H1 (cell line): ENCODE measurements at regions not wholly inside any gene's neighbourhood (a gene's known extent, or its start where the extent isn't known, plus 50 kb on each side); places are given as distances from the start of the nearest gene placed in this dataset.

Experiments
- CTCF ChIA-PET: fragments of 300-600 bp; sonication (Branson Sonifier 250); formaldehyde crosslinking; loops from one replicate; lab custom pipeline; 2021; ENCODE audit not compliant: partially characterized antibody; lab: Charles Lee
- POLR2A ChIA-PET: fragments of 300-600 bp; sonication (Branson Sonifier 250); formaldehyde crosslinking; loops from one replicate; lab custom pipeline; 2021; ENCODE audit warnings: inconsistent platforms; ENCODE audit not compliant: partially characterized antibody; lab: Charles Lee
- DNase-seq, 2 experiments: peaks; one replicate each; pipeline versions ENCODE4 v3.0.0 to v3.0.0-alpha.2; 2010 to 2022; ENCODE audit warnings: low spot score in 2 of 2, low read depth in 1 of 2, mixed read lengths in 1 of 2
- FAIRE-seq: peaks from 2 replicates; lab custom pipeline; 2011; peaks lifted over from hg19 to GRCh38; lab: Jason Lieb, UNC
- H2AFZ ChIP-seq: 2 replicates; pipeline ENCODE4 v1.8.1; 2012; ENCODE audit warnings: low read length, inconsistent platforms
- H2AK5ac ChIP-seq: 2 replicates; pipeline ENCODE4 v1.6.1; 2013; ENCODE audit warnings: low read depth, low read length
- H2BK120ac ChIP-seq: replicated peaks from 2 replicates; pipeline ENCODE3; 2013; ENCODE audit warnings: low read depth, low read length, inconsistent platforms
- H2BK12ac ChIP-seq: 2 replicates; pipeline ENCODE4 v1.6.1; 2013; ENCODE audit warnings: low read depth, low read length
- H2BK15ac ChIP-seq: 2 replicates; pipeline ENCODE4 v1.6.1; 2013; ENCODE audit warnings: low read length
- H2BK20ac ChIP-seq: 2 replicates; pipeline ENCODE4 v1.6.1; 2013; ENCODE audit warnings: low read length
- H2BK5ac ChIP-seq: 2 replicates; pipeline ENCODE4 v1.6.1; 2013; ENCODE audit warnings: low read depth, low read length
- H3K14ac ChIP-seq: 2 replicates; pipeline ENCODE4 v1.6.1; 2013; ENCODE audit warnings: inconsistent platforms; ENCODE audit not compliant: insufficient read length
- H3K18ac ChIP-seq: 2 replicates; pipeline ENCODE4 v1.6.1; 2013; ENCODE audit warnings: low read length; ENCODE audit errors: extremely low read depth
- H3K23ac ChIP-seq: 2 replicates; pipeline ENCODE4 v1.6.1; 2013; ENCODE audit warnings: inconsistent platforms; ENCODE audit not compliant: insufficient read length
- H3K23me2 ChIP-seq: 2 replicates; pipeline ENCODE4 v1.6.1; 2013; ENCODE audit warnings: low read depth, low read length
- H3K27ac ChIP-seq: 2 replicates; pipeline ENCODE4 v1.6.1; 2011; ENCODE audit warnings: low read depth, low read length, inconsistent platforms
- H3K27me3 ChIP-seq, 4 experiments: replicated peaks in 1 of 4; 1 replicate in 1 of 4; 2 replicates in 3 of 4; pipeline versions ENCODE4 v1.6.1 to v1.8.1; 2011 to 2013; ENCODE audit warnings: low read length in 3 of 4, mild to moderate bottlenecking in 3 of 4, inconsistent platforms in 2 of 4, mixed read lengths in 2 of 4, moderate library complexity in 1 of 4; ENCODE audit not compliant: control insufficient read depth in 3 of 4, insufficient read depth in 3 of 4; ENCODE audit errors: extremely low read depth in 1 of 4
- H3K36me3 ChIP-seq, 4 experiments: 2 replicates each; pipeline versions ENCODE4 v1.6.1 to v1.8.1; 2011 to 2013; ENCODE audit warnings: mild to moderate bottlenecking in 4 of 4, low read length in 3 of 4, moderate library complexity in 2 of 4, control low read depth in 1 of 4, inconsistent platforms in 1 of 4; ENCODE audit not compliant: insufficient read depth in 4 of 4, control insufficient read depth in 2 of 4
- H3K4ac ChIP-seq: replicated peaks from 2 replicates; pipeline ENCODE3; 2013; ENCODE audit warnings: low read length, low read depth, mixed read lengths, inconsistent platforms; ENCODE audit not compliant: insufficient read length
- H3K4me1 ChIP-seq, 4 experiments: replicated peaks in 1 of 4; 1 replicate in 1 of 4; 2 replicates in 3 of 4; pipeline versions ENCODE4 v1.6.1 to v1.8.1; 2011 to 2013; ENCODE audit warnings: low read length in 3 of 4, inconsistent platforms in 2 of 4, mixed read lengths in 1 of 4; ENCODE audit not compliant: insufficient read depth in 4 of 4, control insufficient read depth in 3 of 4
- H3K4me2 ChIP-seq, 2 experiments: 2 replicates each; pipeline versions ENCODE4 v1.6.1 to v1.8.1; 2011 to 2013; ENCODE audit warnings: low read depth in 2 of 2, low read length in 2 of 2, control low read depth in 1 of 2, inconsistent platforms in 1 of 2, mild to moderate bottlenecking in 1 of 2; ENCODE audit not compliant: insufficient read depth in 1 of 2
- H3K4me3 ChIP-seq, 4 experiments: fragments of 200-600, 300-600 bp in 1 of 4; sonication (generic), shearing (Covaris generic), sonication (Bioruptor Twin) in 1 of 4; 2 replicates each; pipeline versions ENCODE4 v1.5.1 to v1.8.1; 2011 to 2016; ENCODE audit warnings: low read length in 4 of 4, low read depth in 3 of 4, control low read depth in 2 of 4, inconsistent platforms in 2 of 4, mild to moderate bottlenecking in 2 of 4, mixed read lengths in 1 of 4, moderate library complexity in 1 of 4; ENCODE audit not compliant: insufficient read depth in 2 of 4; ENCODE audit errors: extremely low read depth in 1 of 4
- H3K56ac ChIP-seq: replicated peaks from 2 replicates; pipeline ENCODE3; 2013; ENCODE audit warnings: low read depth, mild to moderate bottlenecking, mixed read lengths, low read length, inconsistent platforms; ENCODE audit not compliant: insufficient read length
- H3K79me1 ChIP-seq: 2 replicates; pipeline ENCODE4 v1.6.1; 2013; ENCODE audit warnings: low read depth, low read length, control low read depth
- H3K79me2 ChIP-seq, 2 experiments: 2 replicates each; pipeline versions ENCODE4 v1.6.1 to v1.8.1; 2012 to 2013; ENCODE audit warnings: low read length in 2 of 2, mild to moderate bottlenecking in 2 of 2, inconsistent platforms in 1 of 2; ENCODE audit not compliant: insufficient read depth in 2 of 2, control insufficient read depth in 1 of 2
- H3K9ac ChIP-seq, 4 experiments: replicated peaks in 1 of 4; 1 replicate in 1 of 4; 2 replicates in 3 of 4; pipeline versions ENCODE4 v1.6.1 to v1.8.1; 2011 to 2013; ENCODE audit warnings: low read depth in 3 of 4, low read length in 3 of 4, control low read depth in 2 of 4, mild to moderate bottlenecking in 2 of 4, moderate library complexity in 2 of 4, inconsistent platforms in 1 of 4; ENCODE audit errors: extremely low read depth in 1 of 4
- H3K9me3 ChIP-seq, 2 experiments: 2 replicates each; pipeline versions ENCODE4 v1.6.1 to v1.8.1; 2012 to 2013; ENCODE audit warnings: mild to moderate bottlenecking in 2 of 2, moderate library complexity in 2 of 2, control low read depth in 1 of 2, inconsistent platforms in 1 of 2, low read depth in 1 of 2, low read length in 1 of 2, mixed read lengths in 1 of 2; ENCODE audit not compliant: insufficient read depth in 2 of 2
- H4K20me1 ChIP-seq, 2 experiments: replicated peaks in 1 of 2; 2 replicates each; pipeline versions ENCODE3 to v1.8.1; 2011 to 2013; ENCODE audit warnings: inconsistent platforms in 2 of 2, low read length in 2 of 2, mild to moderate bottlenecking in 1 of 2; ENCODE audit not compliant: insufficient read depth in 2 of 2, control insufficient read depth in 1 of 2
- H4K5ac ChIP-seq: 2 replicates; pipeline ENCODE4 v1.6.1; 2013; ENCODE audit warnings: low read length, low read depth, mixed read lengths, inconsistent platforms; ENCODE audit not compliant: insufficient read length
- H4K8ac ChIP-seq: 2 replicates; pipeline ENCODE4 v1.8.0; 2013; ENCODE audit warnings: mild to moderate bottlenecking, moderate library complexity, low read length, inconsistent platforms; ENCODE audit not compliant: insufficient read depth; ENCODE audit errors: extremely low read depth
- H4K91ac ChIP-seq: replicated peaks from 2 replicates; pipeline ENCODE3; 2013; ENCODE audit warnings: low read length, mixed read lengths, inconsistent platforms; ENCODE audit not compliant: insufficient read length
- CBX8 ChIP-seq: fragments of 300-800, 300-1000 bp; sonication (generic); IDR thresholded peaks from 2 replicates; pipeline ENCODE4 v1.7.1; 2016; ENCODE audit warnings: low read depth, low read length, borderline replicate concordance
- CHD2 ChIP-seq: IDR thresholded peaks from 2 replicates; pipeline ENCODE4 v1.6.1; 2012; ENCODE audit warnings: low read length, improper control_type of control experiment
- CREB1 ChIP-seq: IDR thresholded peaks from 2 replicates; pipeline ENCODE4 v1.6.1; 2012; ENCODE audit warnings: inconsistent platforms
- HDAC2 ChIP-seq, 2 experiments: fragments of 300-600 bp in 1 of 2; sonication (generic) in 1 of 2; IDR thresholded peaks; 2 replicates each; pipeline ENCODE4 v1.6.1; 2011 to 2012; ENCODE audit warnings: low read depth in 2 of 2, low read length in 2 of 2, mild to moderate bottlenecking in 2 of 2, moderate library complexity in 2 of 2, borderline replicate concordance in 1 of 2, inconsistent platforms in 1 of 2
- HDAC6 ChIP-seq: IDR thresholded peaks from one replicate; pipeline ENCODE4 v1.7.1; 2012; ENCODE audit warnings: low read depth, mild to moderate bottlenecking, inconsistent platforms, low read length, moderate library complexity
- KDM4A ChIP-seq: IDR thresholded peaks from one replicate; pipeline ENCODE4 v1.7.1; 2012; ENCODE audit warnings: low read depth, mild to moderate bottlenecking, moderate library complexity, low read length, inconsistent platforms; ENCODE audit not compliant: severe bottlenecking
- KDM5A ChIP-seq: fragments of 200-600 bp; IDR thresholded peaks from 2 replicates; pipeline ENCODE4 v1.7.1; 2012; ENCODE audit warnings: mild to moderate bottlenecking, low read length, inconsistent platforms, mixed read lengths
- NRF1 ChIP-seq: IDR thresholded peaks from 2 replicates; pipeline ENCODE4 v1.6.1; 2011; ENCODE audit warnings: mild to moderate bottlenecking, low read depth, low read length, improper control_type of control experiment
- POLR2AphosphoS5 ChIP-seq: IDR thresholded peaks from 2 replicates; pipeline ENCODE4 v1.6.1; 2011; ENCODE audit warnings: low read depth, low read length
- SAP30 ChIP-seq: fragments of 300-600 bp; sonication (generic); IDR thresholded peaks from 2 replicates; pipeline ENCODE4 v1.7.1; 2012; ENCODE audit warnings: low read length, moderate library complexity, mild to moderate bottlenecking, inconsistent platforms; ENCODE audit not compliant: insufficient read depth, insufficient replicate concordance
- SIX5 ChIP-seq: IDR thresholded peaks from 2 replicates; pipeline ENCODE4 v1.6.1; 2011; ENCODE audit warnings: mild to moderate bottlenecking, low read depth, low read length
- SP2 ChIP-seq: IDR thresholded peaks from 2 replicates; pipeline ENCODE4 v1.6.1; 2012; ENCODE audit warnings: mild to moderate bottlenecking, low read length, inconsistent platforms
- SUZ12 ChIP-seq: fragments of 200-600 bp; sonication (generic); IDR thresholded peaks from 2 replicates; pipeline ENCODE4 v1.6.1; 2012; ENCODE audit warnings: mild to moderate bottlenecking, inconsistent platforms, low read length, moderate library complexity, mixed read lengths
- TAF1 ChIP-seq: IDR thresholded peaks from 2 replicates; pipeline ENCODE4 v1.6.1; 2011; ENCODE audit warnings: mild to moderate bottlenecking, low read depth, low read length
- YY1 ChIP-seq: IDR thresholded peaks from 2 replicates; pipeline ENCODE4 v1.6.1; 2011; ENCODE audit warnings: low read depth, mild to moderate bottlenecking, low read length
- ZNF274 ChIP-seq: IDR thresholded peaks from 2 replicates; pipeline ENCODE4 v1.7.0; 2012; ENCODE audit warnings: low read length, borderline replicate concordance; ENCODE audit errors: extremely low read depth
- WGBS, 2 experiments: shearing (Covaris generic) in 1 of 2; methylation state at CpG; one replicate each; pipeline versions ENCODE4 v1.1.6 to v1.1.7; 2013 to 2015; ENCODE audit warnings: low lambda C conversion rate in 2 of 2, mixed read lengths in 2 of 2, inconsistent platforms in 1 of 2, low coverage in 1 of 2, missing lambda C conversion rate in 1 of 2; ENCODE audit not compliant: insufficient replicate concordance in 2 of 2, insufficient coverage in 1 of 2, insufficient read length in 1 of 2; ENCODE audit errors: extremely low coverage in 1 of 2, missing lambda C conversion rate in 1 of 2; 5-methylcytosine and 5-hydroxymethylcytosine counted together
- TF ChIP-seq, protein P1 (sequence below): IDR thresholded peaks from 2 replicates; pipeline ENCODE4 v1.6.1; 2012; ENCODE audit warnings: inconsistent platforms

DNA sequence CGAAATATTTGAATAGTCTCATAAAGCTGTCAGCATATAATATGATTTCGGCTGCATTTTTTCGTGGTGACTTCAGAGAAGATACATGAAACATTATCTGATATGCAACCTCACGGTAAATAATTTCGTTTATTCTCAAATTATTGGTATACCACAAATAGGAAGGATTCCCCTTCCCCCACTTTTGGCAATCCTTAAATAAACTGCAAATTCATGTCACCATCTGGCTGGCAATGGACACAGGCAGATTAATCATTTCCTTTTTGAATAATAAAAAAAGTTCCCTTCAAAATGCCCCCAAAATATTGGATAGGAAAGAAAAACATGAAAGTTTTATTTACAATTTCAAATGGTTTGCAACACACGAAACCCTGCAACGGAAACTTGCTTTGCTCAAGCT, 234.5 kb upstream of the MEOX2 start:
- Histone ChIP-seq H3K4me3 (no peak overlapping the region), H4K8ac (no peak overlapping the region), H3K4me1 (no peaks in the 10 kb centered on the region), H3K36me3 (no peaks in the 10 kb centered on the region), H2BK15ac (no peak overlapping the region), H3K79me1 (no peaks in the 10 kb centered on the region), H2BK20ac (no peak overlapping the region), H2BK120ac (no peak overlapping the region), H2BK12ac (no peak overlapping the region), H3K14ac (no peak overlapping the region), H3K9me3 (no peaks in the 10 kb centered on the region), H4K20me1 (no peaks in the 10 kb centered on the region), H2BK5ac (no peak overlapping the region), H3K23me2 (no peaks in the 10 kb centered on the region), H3K27ac (no peak overlapping the region), H3K23ac (no peak overlapping the region), H3K18ac (no peak overlapping the region), H3K4ac (no peak overlapping the region), H2AFZ (no peak overlapping the region), H3K79me2 (no peaks in the 10 kb centered on the region), H4K91ac (no peak overlapping the region), H2AK5ac (no peak overlapping the region), H3K9ac (no peak overlapping the region), H3K56ac (no peak overlapping the region), H3K27me3 (no peaks in the 10 kb centered on the region), H4K5ac (no peak overlapping the region), H3K4me2 (no peak overlapping the region)
- DNase-seq (no peak), FAIRE-seq (no peak)
- CTCF ChIA-PET: no interaction called here
- POLR2A ChIA-PET: no interaction called here
- WGBS, 2 experiments: 90% methylated on average over 7 of the region's 7 CpGs; no CpG with 5 or more reads in 1 of the 2 experiments
- TF ChIP-seq CHD2 (no peak), NRF1 (no peak), YY1 (no peak), SIX5 (no peak), SAP30 (no peak), SP2 (no peak), ZNF274 (no peak), CBX8 (no peak), TAF1 (no peak), SUZ12 (no peak), KDM4A (no peak), HDAC2 (IDR thresholded peaks at IDR 0.05; ENCODE audit: borderline replicate concordance in 1 of 2, low read depth in 2 of 2, low read length in 2 of 2) (no peak), POLR2AphosphoS5 (no peak), HDAC6 (no peak), KDM5A (no peak), CREB1 (no peak)
- TF ChIP-seq, protein P1, sequence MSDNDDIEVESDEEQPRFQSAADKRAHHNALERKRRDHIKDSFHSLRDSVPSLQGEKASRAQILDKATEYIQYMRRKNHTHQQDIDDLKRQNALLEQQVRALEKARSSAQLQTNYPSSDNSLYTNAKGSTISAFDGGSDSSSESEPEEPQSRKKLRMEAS: no peak
